Lower leg skin (tissue), 3 donors: ENCODE measurements at regions not wholly inside any gene's neighbourhood (a gene's known extent, or its start where the extent isn't known, plus 50 kb on each side); places are given as distances from the start of the nearest gene placed in this dataset.

Experiments
- POLR2A ChIP-seq, 2 donors: fragments of 450-650 bp; IDR thresholded peaks; one replicate each; pipeline ENCODE4 v1.6.1; 2016 to 2017; ENCODE audit warnings: antibody characterized with exemption in 2 of 2, mild to moderate bottlenecking in 1 of 2, moderate library complexity in 1 of 2
- TF ChIP-seq, protein P1 (sequence below), 3 donors: fragments of 450-650 bp; IDR thresholded peaks; one replicate each; pipeline ENCODE4 v1.5.1; 2016; ENCODE audit warnings: antibody characterized with exemption in 3 of 3, mild to moderate bottlenecking in 3 of 3, moderate library complexity in 2 of 3

DNA sequence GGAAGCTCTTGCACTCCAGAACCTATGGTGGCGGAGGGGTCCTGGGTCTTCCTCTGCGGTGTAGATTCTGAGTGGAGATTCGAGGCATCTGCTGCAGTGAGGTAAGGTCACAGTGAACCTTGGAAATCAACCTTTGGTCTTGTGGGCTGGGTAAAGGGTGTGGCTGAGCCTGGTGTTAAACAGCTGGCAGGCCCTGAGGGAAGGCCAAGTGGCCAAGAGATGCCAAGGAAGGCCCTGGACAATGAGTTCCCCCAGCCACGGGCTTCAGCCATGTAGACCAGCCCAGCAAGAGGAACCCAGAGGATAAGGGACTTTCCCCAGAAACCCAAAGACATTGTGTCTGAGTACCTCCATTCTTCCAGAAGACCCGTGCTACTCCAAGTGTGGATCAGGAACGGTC lies 137.2 kb upstream of the ETS2 start:
- TF ChIP-seq, protein P1, sequence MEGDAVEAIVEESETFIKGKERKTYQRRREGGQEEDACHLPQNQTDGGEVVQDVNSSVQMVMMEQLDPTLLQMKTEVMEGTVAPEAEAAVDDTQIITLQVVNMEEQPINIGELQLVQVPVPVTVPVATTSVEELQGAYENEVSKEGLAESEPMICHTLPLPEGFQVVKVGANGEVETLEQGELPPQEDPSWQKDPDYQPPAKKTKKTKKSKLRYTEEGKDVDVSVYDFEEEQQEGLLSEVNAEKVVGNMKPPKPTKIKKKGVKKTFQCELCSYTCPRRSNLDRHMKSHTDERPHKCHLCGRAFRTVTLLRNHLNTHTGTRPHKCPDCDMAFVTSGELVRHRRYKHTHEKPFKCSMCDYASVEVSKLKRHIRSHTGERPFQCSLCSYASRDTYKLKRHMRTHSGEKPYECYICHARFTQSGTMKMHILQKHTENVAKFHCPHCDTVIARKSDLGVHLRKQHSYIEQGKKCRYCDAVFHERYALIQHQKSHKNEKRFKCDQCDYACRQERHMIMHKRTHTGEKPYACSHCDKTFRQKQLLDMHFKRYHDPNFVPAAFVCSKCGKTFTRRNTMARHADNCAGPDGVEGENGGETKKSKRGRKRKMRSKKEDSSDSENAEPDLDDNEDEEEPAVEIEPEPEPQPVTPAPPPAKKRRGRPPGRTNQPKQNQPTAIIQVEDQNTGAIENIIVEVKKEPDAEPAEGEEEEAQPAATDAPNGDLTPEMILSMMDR (IDR thresholded peaks at IDR 0.05): no peak
- no peak for TF ChIP-seq POLR2A (IDR thresholded peaks at IDR 0.05)
